Lung (tissue), 11 donors: ENCODE measurements at regions not wholly inside any gene's neighbourhood (a gene's known extent, or its start where the extent isn't known, plus 50 kb on each side); places are given as distances from the start of the nearest gene placed in this dataset.
A peak's percentile ranks its signal among the peaks of the same experiment; 100 is the strongest.

Experiments
- ATAC-seq: fragments of 200-7000 bp; cut with Tn5 transposase; one replicate; pipeline ENCODE4 v1.9.1; 2020; ENCODE audit warnings: moderate number of reproducible peaks; ENCODE audit not compliant: insufficient read depth, low FRiP score
- DNase-seq, 3 donors: peaks; one replicate each; pipeline ENCODE4 v3.0.0-alpha.2; 2013 to 2017
- H3K27ac ChIP-seq, 2 donors: one replicate each; pipeline ENCODE4 v1.5.1; 2013; ENCODE audit warnings: mild to moderate bottlenecking in 2 of 2, moderate library complexity in 2 of 2, control low read depth in 1 of 2, inconsistent platforms in 1 of 2, low read depth in 1 of 2, low read length in 1 of 2
- H3K27me3 ChIP-seq, 3 donors: one replicate each; pipeline ENCODE4 v1.5.1; 2013; ENCODE audit warnings: low read length in 2 of 3; ENCODE audit not compliant: control insufficient read depth in 3 of 3, insufficient read depth in 3 of 3
- H3K36me3 ChIP-seq, 4 donors: one replicate each; pipeline ENCODE4 v1.5.1; 2013; ENCODE audit warnings: low read length in 4 of 4, mild to moderate bottlenecking in 1 of 4, moderate library complexity in 1 of 4; ENCODE audit not compliant: control insufficient read depth in 4 of 4, insufficient read depth in 4 of 4
- H3K4me1 ChIP-seq, 5 donors: one replicate each; pipeline ENCODE4 v1.5.1; 2013; ENCODE audit warnings: low read length in 5 of 5, mild to moderate bottlenecking in 2 of 5, moderate library complexity in 1 of 5; ENCODE audit not compliant: control insufficient read depth in 5 of 5, insufficient read depth in 5 of 5
- H3K4me3 ChIP-seq: one replicate; pipeline ENCODE4 v1.5.1; 2013; ENCODE audit warnings: mild to moderate bottlenecking, control low read depth, moderate library complexity
- H3K9ac ChIP-seq, 2 donors: one replicate each; pipeline ENCODE4 v1.5.1; 2013; ENCODE audit warnings: low read length in 2 of 2, control low read depth in 1 of 2; ENCODE audit not compliant: insufficient read depth in 1 of 2
- H3K9me3 ChIP-seq, 4 donors: one replicate each; pipeline ENCODE4 v1.5.1; 2013; ENCODE audit warnings: low read length in 3 of 4, mild to moderate bottlenecking in 1 of 4, moderate library complexity in 1 of 4; ENCODE audit not compliant: control insufficient read depth in 4 of 4, insufficient read depth in 3 of 4
- CTCF ChIP-seq: IDR thresholded peaks from 2 replicates; pipeline ENCODE4 v1.5.1; 2012; ENCODE audit warnings: mild to moderate bottlenecking; ENCODE audit errors: control extremely low read depth, extremely low read depth
- WGBS, 2 donors: extraction: QIAGEN DNeasy Blood & Tissue Kit; methylation state at CpG; one replicate each; pipeline ENCODE4 v1.1.7; 2013; 5-methylcytosine and 5-hydroxymethylcytosine counted together
- donor health status: control.
- donor health status: control.
- donor health status: Bipolar disorder and iron deficiency.
- donor health status: healthy.
- donor health status: DM: yes; HTN: yes; CAD: no.

DNA sequence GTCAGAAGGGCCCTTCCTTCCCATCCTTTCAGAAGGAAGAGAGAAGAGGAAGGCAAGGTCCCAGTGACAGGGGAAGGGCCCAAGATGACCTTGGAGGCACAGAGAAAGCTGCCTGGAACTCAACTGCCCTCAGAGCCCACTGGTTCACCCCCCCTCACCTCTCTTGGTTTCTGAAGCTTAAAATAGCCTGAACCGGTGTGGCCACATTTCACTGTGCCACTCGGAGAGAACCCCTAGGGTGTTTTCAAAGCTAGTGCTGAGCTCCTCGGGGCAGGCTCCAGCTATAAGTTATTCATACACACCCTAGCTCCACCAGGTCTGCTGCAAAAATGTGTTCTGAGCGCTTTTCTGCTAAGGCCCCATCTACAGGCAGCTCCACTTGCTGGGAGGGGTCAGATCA lies 60.9 kb upstream of the ADRB1 start:
- DNase-seq (peak; percentile 74 to 89 (median 77)), ATAC-seq (peak; percentile 79)
- Histone ChIP-seq H3K4me1 (peaks cover 0 to 8% (median 0%) of the 10 kb centered on the region in 5 donors), H3K27ac (peak overlapping the region in 1 of 2 donors; percentile 55), H3K9me3 (no peaks in the 10 kb centered on the region), H3K27me3 (no peaks in the 10 kb centered on the region), H3K4me3 (no peak overlapping the region), H3K9ac (no peak overlapping the region), H3K36me3 (no peaks in the 10 kb centered on the region)
- 35 to 41% methylated on average over 4 of the region's 4 CpGs for WGBS, 2 donors
- TF ChIP-seq CTCF: no peak

GRCh38 chr10:113983552-113983951 lies 60.1 kb upstream of the ADRB1 start:
- TF ChIP-seq CTCF: no peak
- ATAC-seq (no peak), DNase-seq (no peak)
- 70 to 78% methylated on average over 3 of the region's 3 CpGs for WGBS, 2 donors
- H3K9ac ChIP-seq: no peak overlapping the region
- H3K4me1 ChIP-seq: peaks cover 0 to 8% (median 0%) of the 10 kb centered on the region in 5 donors
- H3K4me3 ChIP-seq: no peak overlapping the region
- peak overlapping the region in 1 of 2 donors; percentile 55 for H3K27ac ChIP-seq
- no peaks in the 10 kb centered on the region for H3K27me3 ChIP-seq
- no peaks in the 10 kb centered on the region for H3K36me3 ChIP-seq
- H3K9me3 ChIP-seq: no peaks in the 10 kb centered on the region

DNA sequence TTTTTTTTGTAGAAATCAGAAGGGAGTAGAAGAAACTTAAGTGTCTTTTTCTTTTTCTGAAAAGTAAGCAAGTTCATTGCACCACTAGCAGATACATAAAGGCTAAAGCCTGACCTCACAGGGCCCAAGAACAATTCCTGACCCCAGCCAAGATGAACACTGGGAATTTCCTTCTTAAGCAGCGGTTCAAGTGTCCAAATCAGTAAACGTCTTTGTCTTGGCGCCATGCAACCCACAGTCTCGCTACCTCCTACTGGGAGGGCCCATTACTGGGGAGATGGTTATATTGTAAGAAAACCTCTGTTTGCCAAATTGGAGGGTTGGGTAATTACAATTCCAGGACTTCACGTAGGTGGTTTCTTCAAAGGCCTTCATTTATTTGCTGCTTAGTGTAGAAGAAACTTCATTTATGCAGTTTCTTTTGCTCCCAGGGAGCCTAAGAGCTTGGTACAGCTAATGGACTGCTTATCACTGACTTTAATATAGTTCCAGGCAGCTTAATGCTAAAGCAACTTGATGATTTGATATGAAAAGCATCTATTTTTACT lies 58.3 kb upstream of the ADRB1 start:
- Histone ChIP-seq H3K4me1 (peaks cover 0 to 8% (median 0%) of the 10 kb centered on the region in 5 donors), H3K4me3 (no peak overlapping the region), H3K9me3 (no peaks in the 10 kb centered on the region), H3K9ac (no peak overlapping the region), H3K27ac (no peak overlapping the region), H3K27me3 (no peaks in the 10 kb centered on the region), H3K36me3 (no peaks in the 10 kb centered on the region)
- DNase-seq (no peak), ATAC-seq (no peak)
- WGBS, 2 donors: 89 to 93% methylated on average over 5 of the region's 5 CpGs
- no peak for TF ChIP-seq CTCF

DNA sequence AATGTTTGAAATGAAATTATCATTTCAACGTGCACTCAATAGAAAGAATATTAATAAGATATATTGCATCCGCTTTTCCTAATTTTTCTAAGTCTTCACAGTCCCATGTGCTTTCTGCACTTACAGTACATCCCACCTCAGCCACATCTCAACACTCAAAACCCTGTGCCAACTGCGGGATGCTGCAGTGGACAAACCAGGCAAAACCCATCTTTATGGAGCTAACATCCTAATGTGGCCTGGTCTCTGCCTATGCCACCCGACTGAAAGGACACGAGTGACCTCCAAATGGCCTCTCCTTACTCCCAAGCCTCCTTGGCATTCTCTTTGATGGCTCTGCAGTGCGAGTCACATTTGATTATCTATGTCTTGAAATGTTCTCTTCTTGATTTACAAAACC lies 57.4 kb upstream of the ADRB1 start:
- Histone ChIP-seq H3K36me3 (no peaks in the 10 kb centered on the region), H3K4me1 (peaks cover 0 to 9% (median 0%) of the 10 kb centered on the region in 5 donors), H3K9me3 (no peaks in the 10 kb centered on the region), H3K9ac (no peak overlapping the region), H3K27me3 (no peaks in the 10 kb centered on the region), H3K27ac (no peak overlapping the region), H3K4me3 (no peak overlapping the region)
- DNase-seq (no peak), ATAC-seq (no peak)
- TF ChIP-seq CTCF: no peak
- 96 to 97% methylated on average over 6 of the region's 6 CpGs for WGBS, 2 donors
